SK-N-SH (cell line): ENCODE measurements at regions not wholly inside any gene's neighbourhood (a gene's known extent, or its start where the extent isn't known, plus 50 kb on each side); places are given as distances from the start of the nearest gene placed in this dataset.
A peak's percentile ranks its signal among the peaks of the same experiment; 100 is the strongest.

Source experiments
- CTCF ChIA-PET: fragments of 300-600, 350-600 bp; formaldehyde crosslinking; extraction: SDS; loops from one replicate; lab custom pipeline; 2021; lab: Yijun Ruan, JAX
- POLR2A ChIA-PET: fragments of 350-600 bp; sonication (Branson Sonifier 250); formaldehyde crosslinking; extraction: SDS; loops from one replicate; lab custom pipeline; 2020; ENCODE audit warnings: antibody characterized with exemption, inconsistent platforms; lab: Yijun Ruan, JAX
- DNase-seq: peaks from one replicate; pipeline ENCODE4 v3.0.0; 2012
- H2AFZ ChIP-seq: fragments of 200-600 bp; sonication (generic); 2 replicates; pipeline ENCODE4 v1.8.1; 2016; ENCODE audit warnings: antibody characterized with exemption, mild to moderate bottlenecking, low read depth
- H3F3A ChIP-seq: fragments of 200-600 bp; sonication (generic); replicated peaks from 2 replicates; pipeline ENCODE3; 2016; ENCODE audit warnings: antibody characterized with exemption, mild to moderate bottlenecking; ENCODE audit not compliant: insufficient read depth
- H3K27ac ChIP-seq, 2 experiments: fragments of 200-500 bp in 1 of 2; fragments of 200-600 bp in 1 of 2; sonication (Bioruptor generic) in 1 of 2; sonication (generic), shearing (Covaris generic) in 1 of 2; 2 replicates each; pipeline versions ENCODE4 v1.5.1 to v1.6.1; 2014 to 2016; ENCODE audit warnings: low read depth in 2 of 2, inconsistent platforms in 1 of 2, low read length in 1 of 2, mild to moderate bottlenecking in 1 of 2, mixed read lengths in 1 of 2
- H3K27me3 ChIP-seq: fragments of 200-600 bp; sonication (generic), shearing (Covaris generic); 2 replicates; pipeline ENCODE4 v1.6.1; 2016; ENCODE audit warnings: mixed run types; ENCODE audit not compliant: insufficient read depth
- H3K36me3 ChIP-seq, 2 experiments: fragments of 200-500 bp in 1 of 2; fragments of 200-600 bp in 1 of 2; sonication (Bioruptor generic) in 1 of 2; sonication (generic) in 1 of 2; replicated peaks in 1 of 2; 2 replicates each; pipeline versions ENCODE3 to v1.5.1; 2014 to 2016; ENCODE audit warnings: low read length in 1 of 2, mild to moderate bottlenecking in 1 of 2; ENCODE audit not compliant: insufficient read depth in 2 of 2, control insufficient read depth in 1 of 2
- H3K4me1 ChIP-seq, 2 experiments: fragments of 200-500 bp in 1 of 2; fragments of 200-600 bp in 1 of 2; sonication (Bioruptor generic) in 1 of 2; sonication (generic), shearing (Covaris generic) in 1 of 2; 2 replicates each; pipeline versions ENCODE4 v1.5.1 to v1.6.1; 2014 to 2016; ENCODE audit warnings: low read depth in 1 of 2, low read length in 1 of 2, mixed run types in 1 of 2; ENCODE audit not compliant: insufficient read depth in 2 of 2, control insufficient read depth in 1 of 2
- H3K4me2 ChIP-seq: fragments of 200-600 bp; sonication (generic), shearing (Covaris generic); 2 replicates; pipeline ENCODE4 v1.6.1; 2017; ENCODE audit warnings: mixed run types
- H3K4me3 ChIP-seq, 2 experiments: fragments of 200-500 bp in 1 of 2; fragments of 200-600 bp in 1 of 2; sonication (Bioruptor generic) in 1 of 2; sonication (generic), shearing (Covaris generic) in 1 of 2; 2 replicates each; pipeline versions ENCODE4 v1.5.1 to v1.8.1; 2014 to 2016; ENCODE audit warnings: low read depth in 2 of 2, inconsistent platforms in 1 of 2, low read length in 1 of 2, mild to moderate bottlenecking in 1 of 2, mixed read lengths in 1 of 2, moderate library complexity in 1 of 2
- H3K79me2 ChIP-seq: fragments of 200-600 bp; sonication (generic); 2 replicates; pipeline ENCODE4 v1.8.1; 2017; ENCODE audit warnings: mild to moderate bottlenecking; ENCODE audit not compliant: insufficient read depth
- H3K9ac ChIP-seq: fragments of 200-600 bp; sonication (generic); 2 replicates; pipeline ENCODE4 v1.6.1; 2017; ENCODE audit warnings: mixed run types
- H3K9me2 ChIP-seq: fragments of 200-600 bp; sonication (generic); 2 replicates; pipeline ENCODE4 v1.6.1; 2017; ENCODE audit warnings: mixed run types
- H3K9me3 ChIP-seq: fragments of 200-600 bp; sonication (generic); 2 replicates; pipeline ENCODE4 v1.6.1; 2017; ENCODE audit warnings: mixed run types, mild to moderate bottlenecking, moderate library complexity
- H4K20me1 ChIP-seq: fragments of 200-600 bp; sonication (generic); 2 replicates; pipeline ENCODE4 v1.6.1; 2017; ENCODE audit warnings: mild to moderate bottlenecking, mixed run types; ENCODE audit not compliant: insufficient read depth
- CHD2 ChIP-seq: fragments of 150-350 bp; IDR thresholded peaks from 2 replicates; pipeline ENCODE4 v1.6.1; 2018; ENCODE audit warnings: low read length; ENCODE audit not compliant: partially characterized antibody
- ELF1 ChIP-seq: IDR thresholded peaks from 2 replicates; pipeline ENCODE4 v1.4.0; 2012
- EZH2phosphoT487 ChIP-seq: fragments of 200-600 bp; sonication (generic); IDR thresholded peaks from 2 replicates; pipeline ENCODE4 v1.6.1; 2017; ENCODE audit warnings: low read depth, mixed run types, mild to moderate bottlenecking, antibody characterized with exemption, moderate library complexity, borderline replicate concordance
- FOSL2 ChIP-seq: IDR thresholded peaks from 2 replicates; pipeline ENCODE4 v1.4.0; 2012; ENCODE audit warnings: low read depth, mild to moderate bottlenecking, moderate library complexity, borderline replicate concordance
- FOXJ3 ChIP-seq: sonication (generic); formaldehyde crosslinking; IDR thresholded peaks from 2 replicates; pipeline ENCODE4 v1.5.1; 2020; ENCODE audit warnings: mild to moderate bottlenecking, missing genetic modification reagents
- FOXM1 ChIP-seq: IDR thresholded peaks from 2 replicates; pipeline ENCODE4 v1.4.0; 2012; ENCODE audit warnings: low read depth, mild to moderate bottlenecking
- JUND ChIP-seq: IDR thresholded peaks from 2 replicates; pipeline ENCODE4 v1.4.0; 2012
- MXI1 ChIP-seq: IDR thresholded peaks from 2 replicates; pipeline ENCODE4 v1.6.1; 2012; ENCODE audit warnings: mild to moderate bottlenecking, low read depth, low read length, improper control_type of control experiment
- NFIC ChIP-seq: IDR thresholded peaks from 2 replicates; pipeline ENCODE4 v1.4.0; 2012; ENCODE audit warnings: borderline replicate concordance
- POLR2AphosphoS5 ChIP-seq: IDR thresholded peaks from 2 replicates; pipeline ENCODE4 v1.6.1; 2012; ENCODE audit warnings: low read depth, low read length
- RAD21 ChIP-seq: IDR thresholded peaks from 2 replicates; pipeline ENCODE4 v1.6.1; 2012; ENCODE audit warnings: mild to moderate bottlenecking, low read length
- RFX5 ChIP-seq: IDR thresholded peaks from 2 replicates; pipeline ENCODE4 v1.6.1; 2012; ENCODE audit warnings: mild to moderate bottlenecking, improper control_type of control experiment, low read length
- SIN3A ChIP-seq: IDR thresholded peaks from 2 replicates; pipeline ENCODE4 v1.6.1; 2012; ENCODE audit warnings: low read depth, mild to moderate bottlenecking, low read length, moderate library complexity, borderline replicate concordance
- TAF1 ChIP-seq: IDR thresholded peaks from 2 replicates; pipeline ENCODE4 v1.6.1; 2012; ENCODE audit warnings: low read depth, mild to moderate bottlenecking, low read length, moderate library complexity, borderline replicate concordance
- YY1 ChIP-seq: IDR thresholded peaks from 2 replicates; pipeline ENCODE4 v1.4.0; 2012; ENCODE audit warnings: low read depth, mild to moderate bottlenecking
- WGBS: methylation state at CpG from one replicate; pipeline ENCODE4 v1.1.6; 2017; ENCODE audit warnings: low lambda C conversion rate; 5-methylcytosine and 5-hydroxymethylcytosine counted together
- TF ChIP-seq, protein P1 (sequence below): fragments of 200-600 bp; sonication (generic); IDR thresholded peaks from 2 replicates; pipeline ENCODE4 v1.6.1; 2017; ENCODE audit warnings: antibody characterized with exemption, mild to moderate bottlenecking, moderate library complexity
- TF ChIP-seq, protein P2 (sequence below): IDR thresholded peaks from 2 replicates; pipeline ENCODE4 v1.4.0; 2012; ENCODE audit warnings: low read depth, borderline replicate concordance
- TF ChIP-seq, protein P3 (sequence below): IDR thresholded peaks from 2 replicates; pipeline ENCODE4 v1.6.1; 2012; ENCODE audit warnings: mild to moderate bottlenecking, low read depth, low read length, moderate library complexity
- TF ChIP-seq, protein P4 (sequence below): IDR thresholded peaks from 2 replicates; pipeline ENCODE4 v1.4.0; 2012; ENCODE audit warnings: low read depth, borderline replicate concordance

DNA sequence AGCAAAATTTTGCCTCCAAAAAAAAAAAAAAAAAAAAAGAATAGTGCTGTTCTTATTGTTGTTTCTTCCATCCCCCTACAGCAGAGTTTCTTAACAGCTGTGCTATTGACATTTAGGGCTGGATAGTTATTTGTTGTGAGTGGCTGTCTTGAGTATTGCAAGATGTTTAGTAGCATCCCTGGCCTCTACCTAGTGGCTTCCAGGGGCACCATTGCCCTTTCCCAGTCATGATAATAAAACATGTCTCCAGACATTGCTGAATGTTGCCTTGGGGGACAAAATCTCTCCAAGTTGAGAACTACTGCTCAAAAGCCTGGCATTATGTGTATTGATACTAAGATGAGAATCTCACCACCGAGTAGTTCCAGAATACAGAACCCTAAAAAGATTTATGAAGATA is 108.7 kb downstream of the PALM2AKAP2 start (continued):
- TF ChIP-seq, protein P1, sequence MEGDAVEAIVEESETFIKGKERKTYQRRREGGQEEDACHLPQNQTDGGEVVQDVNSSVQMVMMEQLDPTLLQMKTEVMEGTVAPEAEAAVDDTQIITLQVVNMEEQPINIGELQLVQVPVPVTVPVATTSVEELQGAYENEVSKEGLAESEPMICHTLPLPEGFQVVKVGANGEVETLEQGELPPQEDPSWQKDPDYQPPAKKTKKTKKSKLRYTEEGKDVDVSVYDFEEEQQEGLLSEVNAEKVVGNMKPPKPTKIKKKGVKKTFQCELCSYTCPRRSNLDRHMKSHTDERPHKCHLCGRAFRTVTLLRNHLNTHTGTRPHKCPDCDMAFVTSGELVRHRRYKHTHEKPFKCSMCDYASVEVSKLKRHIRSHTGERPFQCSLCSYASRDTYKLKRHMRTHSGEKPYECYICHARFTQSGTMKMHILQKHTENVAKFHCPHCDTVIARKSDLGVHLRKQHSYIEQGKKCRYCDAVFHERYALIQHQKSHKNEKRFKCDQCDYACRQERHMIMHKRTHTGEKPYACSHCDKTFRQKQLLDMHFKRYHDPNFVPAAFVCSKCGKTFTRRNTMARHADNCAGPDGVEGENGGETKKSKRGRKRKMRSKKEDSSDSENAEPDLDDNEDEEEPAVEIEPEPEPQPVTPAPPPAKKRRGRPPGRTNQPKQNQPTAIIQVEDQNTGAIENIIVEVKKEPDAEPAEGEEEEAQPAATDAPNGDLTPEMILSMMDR: no peak
- no peak for TF ChIP-seq EZH2phosphoT487

DNA sequence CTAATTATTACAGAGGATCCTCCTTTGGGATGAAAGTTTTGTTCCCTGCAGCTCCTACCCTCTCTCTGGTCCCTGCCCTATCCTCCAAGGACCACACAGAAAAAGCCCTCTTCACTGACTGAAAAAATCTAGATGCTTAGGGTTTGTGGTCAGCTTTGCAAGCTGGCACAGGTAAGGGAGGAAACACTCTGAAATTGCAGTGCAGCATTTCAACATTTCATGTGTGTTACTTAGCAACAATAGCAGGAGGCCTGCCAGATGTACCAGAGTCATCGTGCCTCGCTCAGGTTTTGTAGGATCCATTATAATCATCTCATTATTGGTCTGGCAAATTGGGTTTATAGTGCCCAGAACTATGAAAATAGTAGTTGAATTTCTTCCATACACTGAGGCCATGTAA is 109.5 kb downstream of the PALM2AKAP2 start:
- TF ChIP-seq ELF1 (no peak), FOSL2 (no peak), JUND (no peak), RFX5 (no peak), TAF1 (no peak), SIN3A (no peak)
- TF ChIP-seq, all 33 proteins: peak for 0
- Histone ChIP-seq H3K4me1 (peaks cover 0 to 10% of the 10 kb centered on the region in 2 experiments; a peak in 1 of 4 replicates), H3K27ac (no peak overlapping the region), H3K9me2 (no peaks in the 10 kb centered on the region), H3K4me2 (no peak overlapping the region), H3K27me3 (no peaks in the 10 kb centered on the region), H3K79me2 (peaks cover 32% of the 10 kb centered on the region), H3K9ac (no peak overlapping the region), H3K4me3 (no peak overlapping the region), H4K20me1 (peaks cover 10% of the 10 kb centered on the region), H2AFZ (no peak overlapping the region), H3K9me3 (no peaks in the 10 kb centered on the region), H3F3A (peaks cover 28% of the 10 kb centered on the region), H3K36me3 (no peaks in the 10 kb centered on the region)
- POLR2A ChIA-PET: no interaction called here
- CTCF ChIA-PET: interaction anchor here (0.9 to 1.7 kb wide), 4 partner anchors 8 to 315 kb away, joined by 3 to 7 read pairs (median 4); no protein-coding TSS in a partner anchor
- no peak for DNase-seq
- WGBS: 95% methylated on average over 2 of the region's 2 CpGs

DNA sequence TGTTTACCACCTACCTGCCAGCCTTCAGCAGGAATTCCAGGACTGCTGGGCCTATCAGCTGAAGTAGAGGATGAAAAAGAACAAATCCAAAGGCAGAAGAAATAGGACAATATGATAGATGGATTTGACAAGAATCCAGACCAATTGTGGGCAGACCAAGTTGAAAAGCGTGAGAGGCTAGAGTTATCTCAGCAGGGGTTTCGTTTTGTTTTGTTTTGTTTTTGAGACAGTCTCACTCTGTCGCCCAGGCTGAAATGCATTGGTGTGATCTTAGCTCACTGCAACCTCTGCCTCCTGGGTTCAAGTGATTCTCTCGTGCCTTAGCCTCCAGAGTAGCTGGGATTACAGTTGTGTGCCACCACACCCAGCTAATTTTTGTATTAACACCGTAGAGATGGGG is 113.2 kb downstream of the PALM2AKAP2 start:
- CTCF ChIA-PET: interaction anchor here (1.2 to 1.4 kb wide), 3 partner anchors 10 to 260 kb away, joined by 3 to 13 read pairs (median 3); no protein-coding TSS in a partner anchor
- H2AFZ ChIP-seq: no peak overlapping the region
- no peaks in the 10 kb centered on the region for H3K27me3 ChIP-seq
- H4K20me1 ChIP-seq: no peaks in the 10 kb centered on the region
- no peak for DNase-seq
- H3K79me2 ChIP-seq: peaks cover 29% of the 10 kb centered on the region
- H3F3A ChIP-seq: peaks cover 19% of the 10 kb centered on the region
- H3K9me3 ChIP-seq: no peaks in the 10 kb centered on the region
- H3K9me2 ChIP-seq: no peaks in the 10 kb centered on the region
- POLR2A ChIA-PET: no interaction called here
- H3K4me1 ChIP-seq: peaks cover 0 to 4% of the 10 kb centered on the region in 2 experiments; a peak in 1 of 4 replicates
- H3K4me2 ChIP-seq: no peak overlapping the region
- 79% methylated on average over 5 of the region's 5 CpGs for WGBS
- no peaks in the 10 kb centered on the region for H3K36me3 ChIP-seq
- no peak overlapping the region for H3K4me3 ChIP-seq
- H3K9ac ChIP-seq: no peak overlapping the region
- H3K27ac ChIP-seq: peak overlapping the region in 1 of 2 experiments; percentile 80; a peak in 1 of 4 replicates
- no peak for TF ChIP-seq FOXM1
- no peak for TF ChIP-seq CHD2
- no peak for TF ChIP-seq FOXJ3
- TF ChIP-seq POLR2AphosphoS5: no peak
- TF ChIP-seq, protein P2, sequence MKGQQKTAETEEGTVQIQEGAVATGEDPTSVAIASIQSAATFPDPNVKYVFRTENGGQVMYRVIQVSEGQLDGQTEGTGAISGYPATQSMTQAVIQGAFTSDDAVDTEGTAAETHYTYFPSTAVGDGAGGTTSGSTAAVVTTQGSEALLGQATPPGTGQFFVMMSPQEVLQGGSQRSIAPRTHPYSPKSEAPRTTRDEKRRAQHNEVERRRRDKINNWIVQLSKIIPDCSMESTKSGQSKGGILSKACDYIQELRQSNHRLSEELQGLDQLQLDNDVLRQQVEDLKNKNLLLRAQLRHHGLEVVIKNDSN: no peak
- TF ChIP-seq MXI1: no peak
- TF ChIP-seq, protein P3, sequence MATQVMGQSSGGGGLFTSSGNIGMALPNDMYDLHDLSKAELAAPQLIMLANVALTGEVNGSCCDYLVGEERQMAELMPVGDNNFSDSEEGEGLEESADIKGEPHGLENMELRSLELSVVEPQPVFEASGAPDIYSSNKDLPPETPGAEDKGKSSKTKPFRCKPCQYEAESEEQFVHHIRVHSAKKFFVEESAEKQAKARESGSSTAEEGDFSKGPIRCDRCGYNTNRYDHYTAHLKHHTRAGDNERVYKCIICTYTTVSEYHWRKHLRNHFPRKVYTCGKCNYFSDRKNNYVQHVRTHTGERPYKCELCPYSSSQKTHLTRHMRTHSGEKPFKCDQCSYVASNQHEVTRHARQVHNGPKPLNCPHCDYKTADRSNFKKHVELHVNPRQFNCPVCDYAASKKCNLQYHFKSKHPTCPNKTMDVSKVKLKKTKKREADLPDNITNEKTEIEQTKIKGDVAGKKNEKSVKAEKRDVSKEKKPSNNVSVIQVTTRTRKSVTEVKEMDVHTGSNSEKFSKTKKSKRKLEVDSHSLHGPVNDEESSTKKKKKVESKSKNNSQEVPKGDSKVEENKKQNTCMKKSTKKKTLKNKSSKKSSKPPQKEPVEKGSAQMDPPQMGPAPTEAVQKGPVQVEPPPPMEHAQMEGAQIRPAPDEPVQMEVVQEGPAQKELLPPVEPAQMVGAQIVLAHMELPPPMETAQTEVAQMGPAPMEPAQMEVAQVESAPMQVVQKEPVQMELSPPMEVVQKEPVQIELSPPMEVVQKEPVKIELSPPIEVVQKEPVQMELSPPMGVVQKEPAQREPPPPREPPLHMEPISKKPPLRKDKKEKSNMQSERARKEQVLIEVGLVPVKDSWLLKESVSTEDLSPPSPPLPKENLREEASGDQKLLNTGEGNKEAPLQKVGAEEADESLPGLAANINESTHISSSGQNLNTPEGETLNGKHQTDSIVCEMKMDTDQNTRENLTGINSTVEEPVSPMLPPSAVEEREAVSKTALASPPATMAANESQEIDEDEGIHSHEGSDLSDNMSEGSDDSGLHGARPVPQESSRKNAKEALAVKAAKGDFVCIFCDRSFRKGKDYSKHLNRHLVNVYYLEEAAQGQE: no peak
- no peak for TF ChIP-seq FOSL2
- TF ChIP-seq ELF1: no peak
- TF ChIP-seq, protein P4, sequence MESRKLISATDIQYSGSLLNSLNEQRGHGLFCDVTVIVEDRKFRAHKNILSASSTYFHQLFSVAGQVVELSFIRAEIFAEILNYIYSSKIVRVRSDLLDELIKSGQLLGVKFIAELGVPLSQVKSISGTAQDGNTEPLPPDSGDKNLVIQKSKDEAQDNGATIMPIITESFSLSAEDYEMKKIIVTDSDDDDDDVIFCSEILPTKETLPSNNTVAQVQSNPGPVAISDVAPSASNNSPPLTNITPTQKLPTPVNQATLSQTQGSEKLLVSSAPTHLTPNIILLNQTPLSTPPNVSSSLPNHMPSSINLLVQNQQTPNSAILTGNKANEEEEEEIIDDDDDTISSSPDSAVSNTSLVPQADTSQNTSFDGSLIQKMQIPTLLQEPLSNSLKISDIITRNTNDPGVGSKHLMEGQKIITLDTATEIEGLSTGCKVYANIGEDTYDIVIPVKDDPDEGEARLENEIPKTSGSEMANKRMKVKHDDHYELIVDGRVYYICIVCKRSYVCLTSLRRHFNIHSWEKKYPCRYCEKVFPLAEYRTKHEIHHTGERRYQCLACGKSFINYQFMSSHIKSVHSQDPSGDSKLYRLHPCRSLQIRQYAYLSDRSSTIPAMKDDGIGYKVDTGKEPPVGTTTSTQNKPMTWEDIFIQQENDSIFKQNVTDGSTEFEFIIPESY: no peak
- no peak for TF ChIP-seq YY1
- TF ChIP-seq RAD21: no peak
- no peak for TF ChIP-seq RFX5
- TF ChIP-seq NFIC: no peak
